Thoracic aorta (tissue), 2 donors: ENCODE measurements at regions not wholly inside any gene's neighbourhood (a gene's known extent, or its start where the extent isn't known, plus 50 kb on each side); places are given as distances from the start of the nearest gene placed in this dataset.

ENCODE experiments used
- ATAC-seq: fragments of 150-250 bp; one replicate; pipeline ENCODE4 v1.8.0; 2017; ENCODE audit warnings: low read depth; ENCODE audit not compliant: insufficient number of reproducible peaks, low FRiP score
- DNase-seq: peaks from one replicate; pipeline ENCODE4 v3.0.0-alpha.2; 2020; ENCODE audit warnings: low spot score
- H3K27ac ChIP-seq, 2 donors: fragments of 200-600 bp; sonication (generic); 1 replicate in 1 of 2; 2 replicates in 1 of 2; pipeline ENCODE4 v1.5.1; 2016; ENCODE audit warnings: mild to moderate bottlenecking in 2 of 2, moderate library complexity in 2 of 2
- H3K27me3 ChIP-seq: fragments of 200-600 bp; sonication (generic); replicated peaks from 2 replicates; pipeline ENCODE4 v1.6.0; 2016; ENCODE audit warnings: mild to moderate bottlenecking; ENCODE audit not compliant: insufficient read depth
- H3K36me3 ChIP-seq: fragments of 200-600 bp; sonication (generic); one replicate; pipeline ENCODE4 v1.5.1; 2016
- H3K4me1 ChIP-seq, 2 donors: fragments of 200-600 bp; sonication (generic); 1 replicate in 1 of 2; 2 replicates in 1 of 2; pipeline versions ENCODE4 v1.5.1 to v1.6.0; 2016; ENCODE audit warnings: low read depth in 2 of 2, mild to moderate bottlenecking in 1 of 2; ENCODE audit not compliant: control insufficient read depth in 1 of 2
- H3K4me3 ChIP-seq: fragments of 200-600 bp; sonication (generic); 2 replicates; pipeline ENCODE4 v1.5.1; 2016; ENCODE audit warnings: mild to moderate bottlenecking
- H3K9me3 ChIP-seq: fragments of 200-600 bp; sonication (generic); 2 replicates; pipeline ENCODE4 v1.5.1; 2016
- TF ChIP-seq, protein P1 (sequence below): fragments of 200-600 bp; sonication (generic); IDR thresholded peaks from one replicate; pipeline ENCODE4 v1.5.1; 2019; ENCODE audit warnings: antibody characterized with exemption

- Histone ChIP-seq H3K9me3 (no peaks in the 10 kb centered on the region), H3K4me3 (no peak overlapping the region), H3K27ac (no peak overlapping the region), H3K27me3 (no peaks in the 10 kb centered on the region), H3K36me3 (no peaks in the 10 kb centered on the region), H3K4me1 (no peaks in the 10 kb centered on the region)
- DNase-seq (no peak), ATAC-seq (no peak)
- TF ChIP-seq, protein P1, sequence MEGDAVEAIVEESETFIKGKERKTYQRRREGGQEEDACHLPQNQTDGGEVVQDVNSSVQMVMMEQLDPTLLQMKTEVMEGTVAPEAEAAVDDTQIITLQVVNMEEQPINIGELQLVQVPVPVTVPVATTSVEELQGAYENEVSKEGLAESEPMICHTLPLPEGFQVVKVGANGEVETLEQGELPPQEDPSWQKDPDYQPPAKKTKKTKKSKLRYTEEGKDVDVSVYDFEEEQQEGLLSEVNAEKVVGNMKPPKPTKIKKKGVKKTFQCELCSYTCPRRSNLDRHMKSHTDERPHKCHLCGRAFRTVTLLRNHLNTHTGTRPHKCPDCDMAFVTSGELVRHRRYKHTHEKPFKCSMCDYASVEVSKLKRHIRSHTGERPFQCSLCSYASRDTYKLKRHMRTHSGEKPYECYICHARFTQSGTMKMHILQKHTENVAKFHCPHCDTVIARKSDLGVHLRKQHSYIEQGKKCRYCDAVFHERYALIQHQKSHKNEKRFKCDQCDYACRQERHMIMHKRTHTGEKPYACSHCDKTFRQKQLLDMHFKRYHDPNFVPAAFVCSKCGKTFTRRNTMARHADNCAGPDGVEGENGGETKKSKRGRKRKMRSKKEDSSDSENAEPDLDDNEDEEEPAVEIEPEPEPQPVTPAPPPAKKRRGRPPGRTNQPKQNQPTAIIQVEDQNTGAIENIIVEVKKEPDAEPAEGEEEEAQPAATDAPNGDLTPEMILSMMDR = no peak
These were observed 1535.2 kb downstream of the PLA2G4A start for GRCh38 chr1:188363943-188364342.

- Histone ChIP-seq H3K27ac (no peak overlapping the region), H3K9me3 (no peaks in the 10 kb centered on the region), H3K4me3 (no peak overlapping the region), H3K36me3 (no peaks in the 10 kb centered on the region), H3K27me3 (no peaks in the 10 kb centered on the region), H3K4me1 (no peaks in the 10 kb centered on the region)
- ATAC-seq (no peak), DNase-seq (no peak)
- TF ChIP-seq, protein P1 = no peak
These were observed 1536.2 kb downstream of the PLA2G4A start for GRCh38 chr1:188364927-188365449.

- no peak for ATAC-seq
- DNase-seq = no peak
- no peaks in the 10 kb centered on the region for H3K9me3 ChIP-seq
- H3K27me3 ChIP-seq = no peaks in the 10 kb centered on the region
- H3K4me3 ChIP-seq = no peak overlapping the region
- TF ChIP-seq, protein P1 = no peak
- H3K4me1 ChIP-seq = no peaks in the 10 kb centered on the region
- H3K36me3 ChIP-seq = no peaks in the 10 kb centered on the region
- H3K27ac ChIP-seq = no peak overlapping the region
These were observed 1537.1 kb downstream of the PLA2G4A start for GRCh38 chr1:188365874-188366273.

DNA sequence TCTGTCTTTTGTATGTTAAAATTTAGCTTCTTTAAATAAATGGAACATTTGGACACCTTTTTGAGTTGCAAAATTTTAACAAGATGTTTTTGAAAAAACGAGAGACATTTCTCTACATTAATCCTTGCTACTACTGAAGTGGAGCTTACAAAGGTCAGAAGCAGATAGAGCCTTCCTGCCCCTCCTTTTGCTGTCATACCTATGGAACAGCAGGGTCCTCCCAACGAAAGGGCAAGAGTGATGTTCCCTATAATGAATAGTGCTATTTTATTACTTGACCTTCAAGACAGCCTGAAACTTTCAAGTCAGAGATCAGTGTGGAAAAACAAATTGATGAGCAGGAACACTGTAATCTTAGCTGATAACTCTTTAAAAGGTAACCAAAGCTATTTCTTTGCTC, 1538.9 kb downstream of the PLA2G4A start:
- ATAC-seq (no peak), DNase-seq (no peak)
- Histone ChIP-seq H3K27me3 (no peaks in the 10 kb centered on the region), H3K4me1 (no peaks in the 10 kb centered on the region), H3K36me3 (no peaks in the 10 kb centered on the region), H3K4me3 (no peak overlapping the region), H3K9me3 (no peaks in the 10 kb centered on the region), H3K27ac (no peak overlapping the region)
- TF ChIP-seq, protein P1 = no peak

DNA sequence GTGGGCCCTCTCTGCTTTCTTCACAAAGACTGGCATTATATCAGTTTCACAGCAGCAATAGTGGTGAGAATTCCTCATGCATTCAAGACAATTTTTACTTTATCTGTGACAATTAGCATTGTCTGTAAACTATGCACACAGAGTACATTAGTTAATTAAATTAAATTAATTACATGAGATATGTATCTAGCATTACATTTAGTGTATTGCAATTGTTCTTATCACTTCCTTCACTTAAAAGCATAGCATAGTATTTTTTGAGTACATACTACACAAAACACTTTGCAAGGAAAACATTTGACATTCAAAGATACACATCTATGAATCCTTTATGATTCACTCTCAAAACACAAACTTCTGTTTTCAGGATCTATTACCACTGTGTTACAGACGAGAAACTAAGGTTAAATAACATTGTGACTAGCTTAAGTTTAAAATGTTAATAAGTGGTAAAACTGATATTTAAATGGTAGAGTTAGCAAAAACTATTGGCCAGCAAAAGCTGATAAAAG, 1542.6 kb downstream of the PLA2G4A start:
- Histone ChIP-seq H3K4me3 (no peak overlapping the region), H3K9me3 (no peaks in the 10 kb centered on the region), H3K27me3 (no peaks in the 10 kb centered on the region), H3K36me3 (no peaks in the 10 kb centered on the region), H3K4me1 (no peaks in the 10 kb centered on the region), H3K27ac (no peak overlapping the region)
- ATAC-seq (no peak), DNase-seq (no peak)
- TF ChIP-seq, protein P1 = no peak
